B cell (primary cell): ENCODE measurements at regions not wholly inside any gene's neighbourhood (a gene's known extent, or its start where the extent isn't known, plus 50 kb on each side); places are given as distances from the start of the nearest gene placed in this dataset.

Source experiments
- CTCF ChIP-seq: fragments of 200-600 bp; IDR thresholded peaks from one replicate; pipeline ENCODE4 v1.8.0; 2022; ENCODE audit warnings: antibody characterized with exemption, mild to moderate bottlenecking
- EZH2 ChIP-seq: IDR thresholded peaks from 2 replicates; pipeline ENCODE4 v1.6.1; 2012; ENCODE audit warnings: borderline replicate concordance, low read depth, mild to moderate bottlenecking, moderate library complexity, low read length; ENCODE audit not compliant: insufficient read depth, poor library complexity, severe bottlenecking

GRCh38 chr20:26277339-26277738 lies 580.7 kb upstream of the ZNF337 start:
- TF ChIP-seq CTCF (no peak), EZH2 (no peak)
